ENCODE measurements at regions not wholly inside any gene's neighbourhood (a gene's known extent, or its start where the extent isn't known, plus 50 kb on each side); places are given as distances from the start of the nearest gene placed in this dataset.

GRCh38 chr3:99319450-99319849 is 318.9 kb upstream of the COL8A1 start:
- 62 to 73% (median 71%) methylated on average over 1 of the region's 1 CpG for WGBS, 5 donors
- Histone ChIP-seq H3K4me3 (no peak overlapping the region), H3K4me1 (no peaks in the 10 kb centered on the region), H3K9me3 (no peaks in the 10 kb centered on the region), H3K27ac (no peak overlapping the region), H3K36me3 (no peaks in the 10 kb centered on the region), H3K27me3 (no peaks in the 10 kb centered on the region)
- intact Hi-C loops (cut with DNase I; ENCODE audit: low total_unique reads) = no loop called here
- no peak for DNase-seq
- TF ChIP-seq CTCF (IDR thresholded peaks at IDR 0.05) (no peak), EP300 (IDR thresholded peaks at IDR 0.05) (no peak), POLR2A (IDR thresholded peaks at IDR 0.05) (no peak)

DNA sequence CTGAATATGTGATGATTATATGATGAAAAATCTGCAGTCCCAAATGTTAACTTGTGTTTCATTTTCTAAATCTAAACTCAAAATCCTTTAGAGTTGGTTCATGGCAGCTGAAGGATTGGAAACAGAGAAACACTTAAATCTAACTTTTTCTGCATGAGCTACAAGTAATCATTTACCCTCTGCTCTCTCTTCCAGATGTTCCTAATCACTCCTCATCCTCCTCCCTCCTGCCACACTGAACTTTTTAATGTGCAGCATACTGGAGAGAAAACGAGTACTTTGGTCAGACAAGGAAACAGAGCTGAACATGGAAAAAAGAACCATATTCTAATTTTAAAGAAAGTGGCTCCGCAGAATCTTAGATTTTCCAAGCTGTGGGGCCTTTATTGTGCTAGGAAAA is 321.2 kb upstream of the COL8A1 start:
- Histone ChIP-seq H3K4me1 (no peaks in the 10 kb centered on the region), H3K9me3 (no peaks in the 10 kb centered on the region), H3K27me3 (no peaks in the 10 kb centered on the region), H3K27ac (no peak overlapping the region), H3K36me3 (no peaks in the 10 kb centered on the region), H3K4me3 (no peak overlapping the region)
- WGBS, 5 donors = 42 to 62% (median 48%) methylated on average over 2 of the region's 2 CpGs
- TF ChIP-seq POLR2AphosphoS5 (IDR thresholded peaks at IDR 0.05) (no peak), CTCF (IDR thresholded peaks at IDR 0.05) (no peak), POLR2A (IDR thresholded peaks at IDR 0.05) (no peak), EP300 (IDR thresholded peaks at IDR 0.05) (no peak)
- intact Hi-C loops (cut with DNase I; ENCODE audit: low total_unique reads) = no loop called here
- peak in 1 of 2 donors; percentile 37 for DNase-seq

DNA sequence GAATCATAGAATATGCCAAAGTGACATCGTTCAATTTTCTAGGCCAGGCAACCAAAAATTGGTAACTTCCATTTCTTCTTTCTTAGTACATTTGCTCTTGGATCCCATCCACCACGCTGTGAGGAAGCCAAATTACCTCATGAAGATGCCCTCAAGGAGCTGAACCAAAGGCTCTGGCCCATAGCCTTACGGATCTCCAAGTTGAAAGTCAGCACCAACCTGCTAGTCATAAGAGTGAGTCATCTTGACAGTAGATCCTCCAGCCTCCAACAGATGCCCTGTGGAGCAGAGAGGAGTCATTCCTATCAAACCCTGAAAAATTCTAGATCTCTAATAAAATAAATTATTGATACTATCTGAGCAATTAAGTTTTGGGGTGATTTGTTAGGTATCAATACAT is 322.5 kb upstream of the COL8A1 start:
- no peaks in the 10 kb centered on the region for H3K27me3 ChIP-seq
- no peak overlapping the region for H3K27ac ChIP-seq
- H3K4me1 ChIP-seq = no peaks in the 10 kb centered on the region
- H3K4me3 ChIP-seq = no peak overlapping the region
- DNase-seq = no peak
- H3K9me3 ChIP-seq = peaks cover 0 to 3% (median 0%) of the 10 kb centered on the region in 4 donors
- no peaks in the 10 kb centered on the region for H3K36me3 ChIP-seq
- intact Hi-C loops (cut with DNase I; ENCODE audit: low total_unique reads) = no loop called here
- TF ChIP-seq CTCF (IDR thresholded peaks at IDR 0.05) (no peak), EP300 (IDR thresholded peaks at IDR 0.05) (no peak), POLR2AphosphoS5 (IDR thresholded peaks at IDR 0.05) (no peak), POLR2A (IDR thresholded peaks at IDR 0.05) (no peak)
- 62 to 79% (median 66%) methylated on average over 3 of the region's 3 CpGs for WGBS, 5 donors

- TF ChIP-seq POLR2AphosphoS5 (IDR thresholded peaks at IDR 0.05) = no peak
- no peak for TF ChIP-seq CTCF (IDR thresholded peaks at IDR 0.05)
- no peak for TF ChIP-seq POLR2A (IDR thresholded peaks at IDR 0.05)
- no peak for TF ChIP-seq EP300 (IDR thresholded peaks at IDR 0.05)
- H3K4me3 ChIP-seq = no peak overlapping the region
- no peaks in the 10 kb centered on the region for H3K4me1 ChIP-seq
- intact Hi-C loops (cut with DNase I; ENCODE audit: low total_unique reads) = no loop called here
- H3K27ac ChIP-seq = no peak overlapping the region
- no peak for DNase-seq
- H3K36me3 ChIP-seq = no peaks in the 10 kb centered on the region
- H3K27me3 ChIP-seq = no peaks in the 10 kb centered on the region
- H3K9me3 ChIP-seq = peaks cover 0 to 15% (median 12%) of the 10 kb centered on the region in 4 donors
Measured at GRCh38 chr3:99313485-99313884, 324.9 kb upstream of the COL8A1 start.

Measured in stomach (tissue), 8 donors.